Hepatocyte (in vitro differentiated cells): ENCODE measurements at regions not wholly inside any gene's neighbourhood (a gene's known extent, or its start where the extent isn't known, plus 50 kb on each side); places are given as distances from the start of the nearest gene placed in this dataset.

Source experiments
- DNase-seq: peaks from one replicate; pipeline ENCODE4 v3.0.0-alpha.2; 2016; ENCODE audit warnings: low spot score
- H2AFZ ChIP-seq: fragments of 200-600 bp; sonication (generic); 2 replicates; pipeline ENCODE4 v1.6.0; 2016; ENCODE audit warnings: antibody characterized with exemption, mild to moderate bottlenecking
- H3K27ac ChIP-seq: fragments of 200-600 bp; sonication (generic); 2 replicates; pipeline ENCODE4 v1.5.1; 2016; ENCODE audit warnings: mild to moderate bottlenecking
- H3K27me3 ChIP-seq: fragments of 200-600 bp; sonication (generic); 2 replicates; pipeline ENCODE4 v1.6.1; 2016
- H3K36me3 ChIP-seq: fragments of 200-600 bp; sonication (generic); replicated peaks from 2 replicates; pipeline ENCODE4 v1.5.1; 2016; ENCODE audit warnings: low read depth; ENCODE audit not compliant: insufficient read depth
- H3K4me1 ChIP-seq: fragments of 200-600 bp; sonication (generic); 2 replicates; pipeline ENCODE4 v1.5.1; 2016; ENCODE audit warnings: mild to moderate bottlenecking, moderate library complexity; ENCODE audit not compliant: insufficient read depth
- H3K4me2 ChIP-seq: fragments of 200-600 bp; sonication (generic); 2 replicates; pipeline ENCODE4 v1.6.0; 2016
- H3K4me3 ChIP-seq: fragments of 200-600 bp; sonication (generic); 2 replicates; pipeline ENCODE4 v1.5.1; 2016; ENCODE audit warnings: mild to moderate bottlenecking
- H3K79me2 ChIP-seq: fragments of 200-600 bp; sonication (generic); 2 replicates; pipeline ENCODE4 v1.6.0; 2017; ENCODE audit warnings: mild to moderate bottlenecking
- H3K9me2 ChIP-seq: fragments of 200-600 bp; sonication (generic); replicated peaks from 2 replicates; pipeline ENCODE4 v1.6.0; 2017; ENCODE audit warnings: mild to moderate bottlenecking; ENCODE audit not compliant: insufficient read depth
- H3K9me3 ChIP-seq: fragments of 200-600 bp; sonication (generic); 2 replicates; pipeline ENCODE4 v1.5.1; 2016; ENCODE audit warnings: low read depth, mild to moderate bottlenecking
- H4K20me1 ChIP-seq: fragments of 200-600 bp; sonication (generic); 2 replicates; pipeline ENCODE4 v1.6.0; 2016; ENCODE audit warnings: mild to moderate bottlenecking; ENCODE audit not compliant: insufficient read depth, poor library complexity, severe bottlenecking
- CTCF ChIP-seq: fragments of 200-600 bp; sonication (generic); IDR thresholded peaks from 2 replicates; pipeline ENCODE4 v1.5.1; 2016; ENCODE audit warnings: antibody characterized with exemption, mild to moderate bottlenecking; ENCODE audit not compliant: poor library complexity
- EZH2 ChIP-seq: fragments of 200-600 bp; sonication (generic); IDR thresholded peaks from 2 replicates; pipeline ENCODE4 v1.6.1; 2016; ENCODE audit warnings: antibody characterized with exemption, mild to moderate bottlenecking, borderline replicate concordance
- EZH2phosphoT487 ChIP-seq: fragments of 200-600 bp; sonication (generic); IDR thresholded peaks from one replicate; pipeline ENCODE4 v1.6.1; 2018; ENCODE audit warnings: antibody characterized with exemption, mild to moderate bottlenecking, low read depth, moderate library complexity; ENCODE audit not compliant: unreplicated experiment, severe bottlenecking
- WGBS: methylation state at CpG from one replicate; pipeline ENCODE4 v1.1.6; 2016; ENCODE audit warnings: low lambda C conversion rate; ENCODE audit errors: missing lambda C conversion rate; 5-methylcytosine and 5-hydroxymethylcytosine counted together

GRCh38 chr15:63440756-63441155 is 59.1 kb upstream of the CA12 start:
- no peaks in the 10 kb centered on the region for H3K9me2 ChIP-seq
- H3K9me3 ChIP-seq = no peaks in the 10 kb centered on the region
- H3K36me3 ChIP-seq = no peaks in the 10 kb centered on the region
- H2AFZ ChIP-seq = no peak overlapping the region
- DNase-seq = no peak
- no peak overlapping the region for H3K27ac ChIP-seq
- H3K79me2 ChIP-seq = no peaks in the 10 kb centered on the region
- H3K4me2 ChIP-seq = no peak overlapping the region
- H3K4me3 ChIP-seq = no peak overlapping the region
- no peaks in the 10 kb centered on the region for H4K20me1 ChIP-seq
- no peak for TF ChIP-seq EZH2
- TF ChIP-seq EZH2phosphoT487 = no peak
- no peak for TF ChIP-seq CTCF
- no peaks in the 10 kb centered on the region for H3K27me3 ChIP-seq
- peaks cover 14% of the 10 kb centered on the region for H3K4me1 ChIP-seq
- 75% methylated on average over 6 of the region's 6 CpGs for WGBS

GRCh38 chr15:63441266-63441665 is 59.6 kb upstream of the CA12 start:
- Histone ChIP-seq H3K27me3 (no peaks in the 10 kb centered on the region), H3K4me3 (no peak overlapping the region), H3K9me3 (no peaks in the 10 kb centered on the region), H3K27ac (no peak overlapping the region), H3K4me1 (peaks cover 12% of the 10 kb centered on the region), H4K20me1 (no peaks in the 10 kb centered on the region), H2AFZ (no peak overlapping the region), H3K36me3 (no peaks in the 10 kb centered on the region), H3K4me2 (no peak overlapping the region), H3K79me2 (no peaks in the 10 kb centered on the region), H3K9me2 (no peaks in the 10 kb centered on the region)
- DNase-seq = no peak
- 95% methylated on average over 2 of the region's 2 CpGs for WGBS
- no peak for TF ChIP-seq EZH2phosphoT487
- no peak for TF ChIP-seq CTCF
- no peak for TF ChIP-seq EZH2

GRCh38 chr15:63442080-63442479 is 60.4 kb upstream of the CA12 start:
- 92% methylated on average over 6 of the region's 6 CpGs for WGBS
- Histone ChIP-seq H4K20me1 (no peaks in the 10 kb centered on the region), H3K4me1 (peaks cover 5% of the 10 kb centered on the region), H3K27me3 (no peaks in the 10 kb centered on the region), H3K9me3 (no peaks in the 10 kb centered on the region), H3K79me2 (no peaks in the 10 kb centered on the region), H3K27ac (no peak overlapping the region), H2AFZ (no peak overlapping the region), H3K9me2 (no peaks in the 10 kb centered on the region), H3K4me3 (no peak overlapping the region), H3K4me2 (no peak overlapping the region), H3K36me3 (no peaks in the 10 kb centered on the region)
- TF ChIP-seq EZH2phosphoT487 (no peak), EZH2 (no peak), CTCF (no peak)
- no peak for DNase-seq

- Histone ChIP-seq H4K20me1 (no peaks in the 10 kb centered on the region), H3K79me2 (no peaks in the 10 kb centered on the region), H3K9me2 (no peaks in the 10 kb centered on the region), H2AFZ (no peak overlapping the region), H3K36me3 (no peaks in the 10 kb centered on the region), H3K4me2 (no peak overlapping the region), H3K27me3 (no peaks in the 10 kb centered on the region), H3K9me3 (no peaks in the 10 kb centered on the region), H3K4me1 (peaks cover 6% of the 10 kb centered on the region), H3K27ac (no peak overlapping the region), H3K4me3 (no peak overlapping the region)
- TF ChIP-seq EZH2phosphoT487 (no peak), EZH2 (no peak), CTCF (no peak)
- DNase-seq = no peak
Measured at GRCh38 chr15:63444611-63445010, 59.8 kb upstream of the USP3 start.
